IMR-90 (cell line): ENCODE measurements at regions not wholly inside any gene's neighbourhood (a gene's known extent, or its start where the extent isn't known, plus 50 kb on each side); places are given as distances from the start of the nearest gene placed in this dataset.

Source experiments
- ATAC-seq: fragments of 200-7000 bp; cut with Tn5 transposase; 2 replicates; pipeline ENCODE4 v1.9.1; 2020; ENCODE audit warnings: low read depth, mild to moderate bottlenecking, moderate library complexity
- BruUV-seq: library from RNA; stranded (reverse); fragments of 400-500 nt; replicated peaks from 2 replicates; lab custom pipeline; 2021; lab: Mats Ljungman, UMichigan
- CTCF ChIA-PET: fragments of 300-600 bp; formaldehyde crosslinking; extraction: SDS; loops from one replicate; lab custom pipeline; 2021; ENCODE audit warnings: antibody characterized with exemption; lab: Yijun Ruan, JAX
- POLR2A ChIA-PET: fragments of 300-600 bp; sonication (Branson Sonifier 250); formaldehyde crosslinking; loops from one replicate; lab custom pipeline; 2022; ENCODE audit warnings: antibody characterized with exemption; ENCODE audit not compliant: unreplicated experiment; lab: Charles Lee
- DNase-seq: peaks from one replicate; pipeline ENCODE4 v3.0.0; 2013
- H2AFZ ChIP-seq: replicated peaks from 2 replicates; pipeline ENCODE3; 2013; ENCODE audit warnings: low read length, mild to moderate bottlenecking; ENCODE audit not compliant: poor library complexity
- H2AK5ac ChIP-seq: 2 replicates; pipeline ENCODE4 v1.6.1; 2013; ENCODE audit warnings: low read depth, low read length, inconsistent platforms
- H2AK9ac ChIP-seq: replicated peaks from 2 replicates; pipeline ENCODE3; 2013; ENCODE audit warnings: mild to moderate bottlenecking, low read depth, low read length, moderate library complexity; ENCODE audit not compliant: poor library complexity
- H2BK120ac ChIP-seq: 2 replicates; pipeline ENCODE4 v1.6.1; 2013; ENCODE audit warnings: low read depth, low read length, inconsistent platforms
- H2BK15ac ChIP-seq: 3 replicates; pipeline ENCODE4 v1.6.1; 2013; ENCODE audit warnings: low read depth, low read length, inconsistent platforms
- H2BK20ac ChIP-seq: 2 replicates; pipeline ENCODE4 v1.6.1; 2013; ENCODE audit warnings: low read depth, mild to moderate bottlenecking, inconsistent platforms, low read length, moderate library complexity
- H2BK5ac ChIP-seq: 2 replicates; pipeline ENCODE4 v1.6.1; 2013; ENCODE audit warnings: mild to moderate bottlenecking, low read depth, low read length, inconsistent platforms; ENCODE audit not compliant: poor library complexity, severe bottlenecking
- H3K14ac ChIP-seq: replicated peaks from 2 replicates; pipeline ENCODE4 v1.6.1; 2013; ENCODE audit warnings: low read depth, low read length, inconsistent platforms
- H3K18ac ChIP-seq: 2 replicates; pipeline ENCODE4 v1.6.1; 2013; ENCODE audit warnings: low read depth, low read length, control low read depth
- H3K23ac ChIP-seq: 2 replicates; pipeline ENCODE4 v1.6.1; 2013; ENCODE audit warnings: low read depth, low read length, inconsistent platforms
- H3K27ac ChIP-seq: 2 replicates; pipeline ENCODE4 v1.5.1; 2013; ENCODE audit warnings: mild to moderate bottlenecking, control low read depth, low read length; ENCODE audit not compliant: insufficient read depth
- H3K27me3 ChIP-seq: 2 replicates; pipeline ENCODE4 v1.6.1; 2013; ENCODE audit warnings: low read length; ENCODE audit not compliant: control insufficient read depth, insufficient read depth
- H3K36me3 ChIP-seq: 2 replicates; pipeline ENCODE4 v1.6.1; 2013; ENCODE audit warnings: low read length, mixed read lengths; ENCODE audit not compliant: control insufficient read depth, insufficient read depth
- H3K4ac ChIP-seq: 2 replicates; pipeline ENCODE4 v1.6.1; 2013; ENCODE audit warnings: low read depth, low read length, inconsistent platforms
- H3K4me1 ChIP-seq: 2 replicates; pipeline ENCODE4 v1.6.1; 2013; ENCODE audit warnings: low read length, mixed read lengths; ENCODE audit not compliant: control insufficient read depth, insufficient read depth
- H3K4me2 ChIP-seq: 2 replicates; pipeline ENCODE4 v1.6.1; 2013; ENCODE audit warnings: low read depth, mild to moderate bottlenecking, control low read depth, low read length, moderate library complexity
- H3K4me3 ChIP-seq: 2 replicates; pipeline ENCODE4 v1.5.1; 2013; ENCODE audit warnings: low read depth, mild to moderate bottlenecking, control low read depth, low read length, moderate library complexity; ENCODE audit not compliant: insufficient read depth
- H3K56ac ChIP-seq: 2 replicates; pipeline ENCODE4 v1.6.1; 2013; ENCODE audit warnings: low read length, inconsistent platforms; ENCODE audit not compliant: insufficient read depth; ENCODE audit errors: extremely low read depth
- H3K79me1 ChIP-seq, 2 experiments: 2 replicates each; pipeline ENCODE4 v1.6.1; 2013; ENCODE audit warnings: low read length in 2 of 2, inconsistent platforms in 1 of 2, low read depth in 1 of 2
- H3K9ac ChIP-seq: 2 replicates; pipeline ENCODE4 v1.6.1; 2013; ENCODE audit warnings: low read depth, low read length, control low read depth
- H3K9me1 ChIP-seq: 2 replicates; pipeline ENCODE4 v1.6.1; 2013; ENCODE audit warnings: low read length, inconsistent platforms; ENCODE audit not compliant: insufficient read depth
- H3K9me3 ChIP-seq: 2 replicates; pipeline ENCODE4 v1.6.1; 2013; ENCODE audit warnings: low read length; ENCODE audit not compliant: control insufficient read depth, insufficient read depth
- H4K20me1 ChIP-seq: 2 replicates; pipeline ENCODE4 v1.6.1; 2013; ENCODE audit warnings: low read length, inconsistent platforms; ENCODE audit not compliant: insufficient read depth
- H4K5ac ChIP-seq: 2 replicates; pipeline ENCODE4 v1.6.1; 2013; ENCODE audit warnings: mild to moderate bottlenecking, low read depth, low read length, control low read depth
- H4K8ac ChIP-seq, 2 experiments: 2 replicates each; pipeline ENCODE4 v1.6.1; 2013; ENCODE audit warnings: low read depth in 2 of 2, low read length in 2 of 2, control low read depth in 1 of 2, inconsistent platforms in 1 of 2
- H4K91ac ChIP-seq: 2 replicates; pipeline ENCODE4 v1.6.1; 2013; ENCODE audit warnings: low read depth, low read length, inconsistent platforms; ENCODE audit not compliant: insufficient read depth
- BHLHE40 ChIP-seq: fragments of 150-350 bp; IDR thresholded peaks from 2 replicates; pipeline ENCODE4 v1.6.1; 2016; ENCODE audit warnings: mild to moderate bottlenecking, low read depth, low read length
- CHD1 ChIP-seq: IDR thresholded peaks from 2 replicates; pipeline ENCODE4 v1.6.1; 2012; ENCODE audit warnings: low read depth, low read length, improper control_type of control experiment
- CTCF ChIP-seq: conservative IDR thresholded peaks from 2 replicates; pipeline ENCODE4 v1.5.1; 2012; ENCODE audit warnings: mild to moderate bottlenecking, low read depth, low read length, improper control_type of control experiment
- ELK1 ChIP-seq: fragments of 150-350 bp; IDR thresholded peaks from 2 replicates; pipeline ENCODE4 v1.6.1; 2016; ENCODE audit warnings: low read depth, mild to moderate bottlenecking, low read length, moderate library complexity, borderline replicate concordance
- FOS ChIP-seq: fragments of 150-350 bp; IDR thresholded peaks from 2 replicates; pipeline ENCODE4 v1.6.1; 2016; ENCODE audit warnings: low read depth, low read length
- MAFK ChIP-seq: IDR thresholded peaks from 2 replicates; pipeline ENCODE4 v1.6.1; 2012; ENCODE audit warnings: low read depth, low read length, improper control_type of control experiment
- MXI1 ChIP-seq: IDR thresholded peaks from 2 replicates; pipeline ENCODE4 v1.6.1; 2012; ENCODE audit warnings: low read depth, mild to moderate bottlenecking, low read length, moderate library complexity, borderline replicate concordance
- POLR2A ChIP-seq: IDR thresholded peaks from 2 replicates; pipeline ENCODE4 v1.6.1; 2012; ENCODE audit warnings: mild to moderate bottlenecking, low read depth, low read length
- RCOR1 ChIP-seq: IDR thresholded peaks from 2 replicates; pipeline ENCODE4 v1.6.1; 2012; ENCODE audit warnings: mild to moderate bottlenecking, low read length, improper control_type of control experiment; ENCODE audit not compliant: insufficient replicate concordance
- SMC3 ChIP-seq: fragments of 150-350 bp; IDR thresholded peaks from 2 replicates; pipeline ENCODE4 v1.6.1; 2016; ENCODE audit warnings: low read depth, mild to moderate bottlenecking, antibody characterized with exemption, low read length, moderate library complexity
- USF2 ChIP-seq: fragments of 150-350 bp; IDR thresholded peaks from 2 replicates; pipeline ENCODE4 v1.6.1; 2017; ENCODE audit warnings: mild to moderate bottlenecking, antibody characterized with exemption, low read length, low read depth
- WGBS, 2 experiments: methylation state at CpG; one replicate each; pipeline versions ENCODE4 v1.1.5 to v1.1.7; 2013; ENCODE audit warnings: missing lambda C conversion rate in 2 of 2; ENCODE audit not compliant: insufficient read length in 1 of 2; ENCODE audit errors: extremely low coverage in 2 of 2; 5-methylcytosine and 5-hydroxymethylcytosine counted together
- dilution Hi-C: fragments of 300-500 bp; cut with HindIII; formaldehyde crosslinking; loops from one replicate; pipeline ENCODE4 v1.14.3; 2018; ENCODE audit warnings: low sequenced_read_pairs; ENCODE audit not compliant: unreplicated experiment
- in situ Hi-C: fragments of 300-500 bp; cut with MboI; formaldehyde crosslinking; loops from 3 replicates; pipeline ENCODE4 v1.14.3; 2019; ENCODE audit warnings: low sequenced_read_pairs, inconsistent platforms, mixed read lengths
- intact Hi-C: fragments of 100-400 bp; cut with micrococcal nuclease; formaldehyde crosslinking; loops from 2 replicates; pipeline ENCODE4 v1.10.0; 2022

- ChIA-PET CTCF (no interaction called here), POLR2A (no interaction called here)
- dilution Hi-C loops, result no loop called here
- no peak for ATAC-seq
- no peaks in the 10 kb centered on the region for H3K4me1 ChIP-seq
- H3K27me3 ChIP-seq, result no peaks in the 10 kb centered on the region
- H3K18ac ChIP-seq, result no peak overlapping the region
- no peaks in the 10 kb centered on the region for H3K9me1 ChIP-seq
- H2BK5ac ChIP-seq, result no peak overlapping the region
- no CpG with 5 or more reads among the region's 2 CpGs for WGBS, 2 experiments
- H2AK5ac ChIP-seq, result no peak overlapping the region
- no peak overlapping the region for H2BK120ac ChIP-seq
- no peak overlapping the region for H3K4me2 ChIP-seq
- H3K23ac ChIP-seq, result no peak overlapping the region
- no TSS peak for BruUV-seq
- no peak overlapping the region for H2BK15ac ChIP-seq
- H4K20me1 ChIP-seq, result no peaks in the 10 kb centered on the region
- H4K91ac ChIP-seq, result no peak overlapping the region
- no peak overlapping the region for H2AK9ac ChIP-seq
- no peak overlapping the region for H4K5ac ChIP-seq
- H3K4ac ChIP-seq, result no peak overlapping the region
- no peak for DNase-seq
- intact Hi-C loops, result loop anchor here (10.0 kb wide), 1 partner anchor 782 kb away; no protein-coding TSS in a partner anchor
- no peaks in the 10 kb centered on the region; the same call in 1 of the 2 replicates for H3K9me3 ChIP-seq
- no peak overlapping the region for H3K27ac ChIP-seq
- H2AFZ ChIP-seq, result no peak overlapping the region
- in situ Hi-C loops, result no loop called here
- H3K79me1 ChIP-seq, result no peaks in the 10 kb centered on the region
- no peak overlapping the region for H3K14ac ChIP-seq
- H4K8ac ChIP-seq, result no peak overlapping the region
- no peak overlapping the region for H3K4me3 ChIP-seq
- no peak overlapping the region for H3K9ac ChIP-seq
- no peaks in the 10 kb centered on the region for H3K36me3 ChIP-seq
- no peak overlapping the region for H3K56ac ChIP-seq
- TF ChIP-seq ELK1, result no peak
- TF ChIP-seq RCOR1, result no peak
- no peak for TF ChIP-seq BHLHE40
- no peak for TF ChIP-seq POLR2A
- TF ChIP-seq FOS, result no peak
- no peak for TF ChIP-seq CTCF
- no peak for TF ChIP-seq MXI1
- no peak for TF ChIP-seq CHD1
- no peak for TF ChIP-seq MAFK
- TF ChIP-seq USF2, result no peak
- no peak for TF ChIP-seq SMC3
- H2BK20ac ChIP-seq, result no peak overlapping the region
Observed at GRCh38 chr2:147696426-147696825, 148.4 kb upstream of the ACVR2A start.
